C4-2B (cell line): ENCODE measurements at regions not wholly inside any gene's neighbourhood (a gene's known extent, or its start where the extent isn't known, plus 50 kb on each side); places are given as distances from the start of the nearest gene placed in this dataset.

Source experiments
- H3K27ac ChIP-seq: fragments of 450-650 bp; 2 replicates; pipeline ENCODE4 v1.5.1; 2017
- CTCF ChIP-seq: fragments of 450-650 bp; conservative IDR thresholded peaks from 2 replicates; pipeline ENCODE4 v1.5.1; 2017; ENCODE audit warnings: mild to moderate bottlenecking
- ZFX ChIP-seq: fragments of 450-650 bp; IDR thresholded peaks from 2 replicates; pipeline ENCODE4 v1.6.1; 2017

- TF ChIP-seq ZFX: no peak
- TF ChIP-seq CTCF: no peak
- no peak overlapping the region for H3K27ac ChIP-seq
These were observed 156.7 kb downstream of the PAH start for GRCh38 chr12:102760322-102760721.

GRCh38 chr12:102759466-102759865, 157.6 kb downstream of the PAH start:
- TF ChIP-seq CTCF (no peak), ZFX (no peak)
- no peak overlapping the region for H3K27ac ChIP-seq

- H3K27ac ChIP-seq: no peak overlapping the region
- TF ChIP-seq ZFX (no peak), CTCF (no peak)
These were observed 159.2 kb downstream of the PAH start for GRCh38 chr12:102757882-102758226.

- TF ChIP-seq CTCF (no peak), ZFX (no peak)
- no peak overlapping the region for H3K27ac ChIP-seq
These were observed 159.7 kb downstream of the PAH start for GRCh38 chr12:102757154-102757881.

- TF ChIP-seq ZFX (no peak), CTCF (no peak)
- H3K27ac ChIP-seq: no peak overlapping the region
These were observed 160.5 kb downstream of the PAH start for GRCh38 chr12:102756530-102756929.

- H3K27ac ChIP-seq: no peak overlapping the region
- no peak for TF ChIP-seq CTCF
- no peak for TF ChIP-seq ZFX
These were observed 161.8 kb downstream of the PAH start for GRCh38 chr12:102755266-102755665.

- no peak for TF ChIP-seq ZFX
- TF ChIP-seq CTCF: no peak
- H3K27ac ChIP-seq: no peak overlapping the region
These were observed 163.2 kb downstream of the PAH start for GRCh38 chr12:102753802-102754201.
